GM19238 (cell line): ENCODE measurements at regions not wholly inside any gene's neighbourhood (a gene's known extent, or its start where the extent isn't known, plus 50 kb on each side); places are given as distances from the start of the nearest gene placed in this dataset.

Source experiments
- DNase-seq: peaks from one replicate; pipeline ENCODE4 v3.0.0; 2011; ENCODE audit warnings: low spot score; ENCODE audit not compliant: insufficient read length

GRCh38 chr2:16466133-16466820 is 199.4 kb downstream of the CYRIA start:
- no peak for DNase-seq

GRCh38 chr2:16464641-16465040 is 201.0 kb downstream of the CYRIA start:
- no peak for DNase-seq

- no peak for DNase-seq
These were observed 202.7 kb downstream of the CYRIA start for GRCh38 chr2:16462958-16463357.

- no peak for DNase-seq
These were observed 204.0 kb downstream of the CYRIA start for GRCh38 chr2:16461672-16462071.

- DNase-seq = no peak
These were observed 206.0 kb downstream of the CYRIA start for GRCh38 chr2:16459606-16460005.

- DNase-seq = no peak
These were observed 211.0 kb downstream of the CYRIA start for GRCh38 chr2:16454621-16455020.

GRCh38 chr2:16452123-16452522 is 213.5 kb downstream of the CYRIA start:
- no peak for DNase-seq

GRCh38 chr2:16446706-16447105 is 218.9 kb downstream of the CYRIA start:
- no peak for DNase-seq

GRCh38 chr2:16442971-16443370 is 222.7 kb downstream of the CYRIA start:
- no peak for DNase-seq

- no peak for DNase-seq
These were observed 224.2 kb downstream of the CYRIA start for GRCh38 chr2:16441431-16441830.

GRCh38 chr2:16440898-16441297 is 224.7 kb downstream of the CYRIA start:
- no peak for DNase-seq

- no peak for DNase-seq
These were observed 226.9 kb downstream of the CYRIA start for GRCh38 chr2:16438613-16439321.

- DNase-seq = no peak
These were observed 228.4 kb downstream of the CYRIA start for GRCh38 chr2:16437189-16437588.

GRCh38 chr2:16434393-16434792 is 231.2 kb downstream of the CYRIA start:
- no peak for DNase-seq

GRCh38 chr2:16430846-16431245 is 234.8 kb downstream of the CYRIA start:
- DNase-seq = no peak

- no peak for DNase-seq
These were observed 236.0 kb downstream of the CYRIA start for GRCh38 chr2:16429431-16430145.

GRCh38 chr2:16429002-16429401 is 236.6 kb downstream of the CYRIA start:
- DNase-seq = no peak

- DNase-seq = no peak
These were observed 239.9 kb downstream of the CYRIA start for GRCh38 chr2:16425462-16426336.

GRCh38 chr2:16420421-16420820 is 245.2 kb downstream of the CYRIA start:
- DNase-seq = no peak

- no peak for DNase-seq
These were observed 247.9 kb downstream of the CYRIA start for GRCh38 chr2:16417726-16418125.

GRCh38 chr2:16416651-16417050 is 249.0 kb downstream of the CYRIA start:
- DNase-seq = no peak
